Lung (tissue), 11 donors: ENCODE measurements at regions not wholly inside any gene's neighbourhood (a gene's known extent, or its start where the extent isn't known, plus 50 kb on each side); places are given as distances from the start of the nearest gene placed in this dataset.

Experiments
- ATAC-seq: fragments of 200-7000 bp; cut with Tn5 transposase; one replicate; pipeline ENCODE4 v1.9.1; 2020; ENCODE audit warnings: moderate number of reproducible peaks; ENCODE audit not compliant: insufficient read depth, low FRiP score
- DNase-seq, 3 donors: peaks; one replicate each; pipeline ENCODE4 v3.0.0-alpha.2; 2013 to 2017
- H3K27ac ChIP-seq, 2 donors: one replicate each; pipeline ENCODE4 v1.5.1; 2013; ENCODE audit warnings: mild to moderate bottlenecking in 2 of 2, moderate library complexity in 2 of 2, control low read depth in 1 of 2, inconsistent platforms in 1 of 2, low read depth in 1 of 2, low read length in 1 of 2
- H3K27me3 ChIP-seq, 3 donors: one replicate each; pipeline ENCODE4 v1.5.1; 2013; ENCODE audit warnings: low read length in 2 of 3; ENCODE audit not compliant: control insufficient read depth in 3 of 3, insufficient read depth in 3 of 3
- H3K36me3 ChIP-seq, 4 donors: one replicate each; pipeline ENCODE4 v1.5.1; 2013; ENCODE audit warnings: low read length in 4 of 4, mild to moderate bottlenecking in 1 of 4, moderate library complexity in 1 of 4; ENCODE audit not compliant: control insufficient read depth in 4 of 4, insufficient read depth in 4 of 4
- H3K4me1 ChIP-seq, 5 donors: one replicate each; pipeline ENCODE4 v1.5.1; 2013; ENCODE audit warnings: low read length in 5 of 5, mild to moderate bottlenecking in 2 of 5, moderate library complexity in 1 of 5; ENCODE audit not compliant: control insufficient read depth in 5 of 5, insufficient read depth in 5 of 5
- H3K4me3 ChIP-seq: one replicate; pipeline ENCODE4 v1.5.1; 2013; ENCODE audit warnings: mild to moderate bottlenecking, control low read depth, moderate library complexity
- H3K9ac ChIP-seq, 2 donors: one replicate each; pipeline ENCODE4 v1.5.1; 2013; ENCODE audit warnings: low read length in 2 of 2, control low read depth in 1 of 2; ENCODE audit not compliant: insufficient read depth in 1 of 2
- H3K9me3 ChIP-seq, 4 donors: one replicate each; pipeline ENCODE4 v1.5.1; 2013; ENCODE audit warnings: low read length in 3 of 4, mild to moderate bottlenecking in 1 of 4, moderate library complexity in 1 of 4; ENCODE audit not compliant: control insufficient read depth in 4 of 4, insufficient read depth in 3 of 4
- CTCF ChIP-seq: IDR thresholded peaks from 2 replicates; pipeline ENCODE4 v1.5.1; 2012; ENCODE audit warnings: mild to moderate bottlenecking; ENCODE audit errors: control extremely low read depth, extremely low read depth
- WGBS, 2 donors: extraction: QIAGEN DNeasy Blood & Tissue Kit; methylation state at CpG; one replicate each; pipeline ENCODE4 v1.1.7; 2013; 5-methylcytosine and 5-hydroxymethylcytosine counted together
- donor health status: control.
- donor health status: control.
- donor health status: Bipolar disorder and iron deficiency.
- donor health status: healthy.
- donor health status: DM: yes; HTN: yes; CAD: no.

- Histone ChIP-seq H3K4me1 (no peaks in the 10 kb centered on the region), H3K4me3 (no peak overlapping the region), H3K27me3 (no peaks in the 10 kb centered on the region), H3K27ac (no peak overlapping the region), H3K9me3 (no peaks in the 10 kb centered on the region), H3K36me3 (no peaks in the 10 kb centered on the region), H3K9ac (no peak overlapping the region)
- TF ChIP-seq CTCF, result no peak
- ATAC-seq (no peak), DNase-seq (no peak)
These were observed 80.5 kb downstream of the FASTKD2 start for GRCh38 chr2:206845877-206846276.

DNA sequence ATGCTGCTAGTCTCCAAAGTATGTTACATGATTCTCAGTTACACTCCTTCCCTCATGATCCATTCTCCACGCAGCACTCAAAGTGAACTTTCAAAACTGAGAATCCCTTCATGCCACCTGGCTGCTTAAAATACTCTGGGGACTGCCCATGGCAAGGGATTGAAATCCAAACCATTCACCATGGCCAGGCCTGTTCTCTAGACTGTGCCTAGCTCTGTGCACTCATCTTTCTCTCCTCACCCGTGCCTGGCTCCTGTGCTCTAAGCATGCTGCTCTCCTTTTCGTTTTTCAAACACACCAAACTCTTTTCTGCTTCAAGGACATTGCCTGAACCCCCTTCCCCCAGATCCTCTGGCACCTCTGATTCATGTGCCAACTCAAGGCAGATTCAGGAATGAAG is 80.9 kb downstream of the FASTKD2 start:
- no peak for TF ChIP-seq CTCF
- no peaks in the 10 kb centered on the region for H3K27me3 ChIP-seq
- no peak overlapping the region for H3K27ac ChIP-seq
- no peaks in the 10 kb centered on the region for H3K36me3 ChIP-seq
- H3K4me3 ChIP-seq, result no peak overlapping the region
- no peak overlapping the region for H3K9ac ChIP-seq
- no peak for DNase-seq
- H3K9me3 ChIP-seq, result no peaks in the 10 kb centered on the region
- no peaks in the 10 kb centered on the region for H3K4me1 ChIP-seq
- 84 to 88% methylated on average over 3 of the region's 3 CpGs for WGBS, 2 donors
- no peak for ATAC-seq

DNA sequence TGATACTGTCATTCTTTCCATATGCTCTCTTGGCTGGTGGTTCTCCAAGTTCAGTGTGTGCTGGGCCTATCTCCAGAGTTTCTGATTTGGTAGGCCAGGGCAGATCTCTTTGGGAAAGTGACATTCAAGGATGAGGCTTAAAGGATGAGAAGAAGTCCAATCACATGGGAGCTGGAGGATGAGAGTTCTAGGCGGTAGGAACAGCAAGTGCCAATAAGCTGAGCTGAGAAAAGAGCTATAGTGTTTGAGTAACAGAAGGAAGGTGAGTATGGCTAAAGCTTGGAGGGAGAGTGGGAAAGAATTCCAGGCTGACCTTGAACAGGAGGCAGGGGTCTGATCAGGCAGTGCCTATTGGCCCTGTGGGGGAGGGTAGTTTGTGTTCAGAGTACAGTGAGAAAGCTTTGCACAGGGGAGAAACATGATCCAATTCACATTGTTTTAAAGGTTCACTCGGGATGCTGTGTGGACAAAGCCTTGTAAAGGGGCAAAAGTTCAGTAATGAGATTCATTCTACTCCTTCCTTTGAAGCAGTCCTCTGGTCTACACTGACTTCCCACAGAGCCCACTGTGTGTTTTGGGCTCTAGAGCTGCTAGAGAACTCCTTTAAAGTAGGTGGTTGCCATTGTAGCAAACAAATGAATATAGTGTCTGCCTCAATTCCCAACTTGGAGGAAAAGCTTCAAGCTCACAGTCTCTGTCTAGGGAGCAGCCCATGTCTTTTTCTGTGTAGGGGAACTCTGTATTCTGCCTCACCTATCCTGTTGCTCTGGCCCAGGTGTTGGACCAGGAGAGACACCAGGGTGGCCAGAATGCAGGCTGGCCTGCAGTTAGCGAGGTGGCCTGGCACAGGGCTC is 81.8 kb downstream of the FASTKD2 start:
- no peak for ATAC-seq
- DNase-seq, result no peak
- Histone ChIP-seq H3K27ac (no peak overlapping the region), H3K4me3 (no peak overlapping the region), H3K4me1 (no peaks in the 10 kb centered on the region), H3K27me3 (no peaks in the 10 kb centered on the region), H3K9ac (no peak overlapping the region), H3K36me3 (no peaks in the 10 kb centered on the region), H3K9me3 (no peaks in the 10 kb centered on the region)
- no peak for TF ChIP-seq CTCF
- 77 to 90% methylated on average over 3 of the region's 3 CpGs for WGBS, 2 donors

GRCh38 chr2:206850369-206850768 is 85.0 kb downstream of the FASTKD2 start:
- no peak overlapping the region for H3K4me3 ChIP-seq
- no peak for ATAC-seq
- H3K9me3 ChIP-seq, result no peaks in the 10 kb centered on the region
- no peak for TF ChIP-seq CTCF
- H3K27me3 ChIP-seq, result no peaks in the 10 kb centered on the region
- no peak overlapping the region for H3K9ac ChIP-seq
- no peaks in the 10 kb centered on the region for H3K4me1 ChIP-seq
- H3K36me3 ChIP-seq, result no peaks in the 10 kb centered on the region
- DNase-seq, result no peak
- H3K27ac ChIP-seq, result no peak overlapping the region
